ENCODE measurements at regions not wholly inside any gene's neighbourhood (a gene's known extent, or its start where the extent isn't known, plus 50 kb on each side); places are given as distances from the start of the nearest gene placed in this dataset.

- DNase-seq = no peak
These were observed 819.7 kb upstream of the ALCAM start for GRCh38 chr3:104547031-104547430.

DNA sequence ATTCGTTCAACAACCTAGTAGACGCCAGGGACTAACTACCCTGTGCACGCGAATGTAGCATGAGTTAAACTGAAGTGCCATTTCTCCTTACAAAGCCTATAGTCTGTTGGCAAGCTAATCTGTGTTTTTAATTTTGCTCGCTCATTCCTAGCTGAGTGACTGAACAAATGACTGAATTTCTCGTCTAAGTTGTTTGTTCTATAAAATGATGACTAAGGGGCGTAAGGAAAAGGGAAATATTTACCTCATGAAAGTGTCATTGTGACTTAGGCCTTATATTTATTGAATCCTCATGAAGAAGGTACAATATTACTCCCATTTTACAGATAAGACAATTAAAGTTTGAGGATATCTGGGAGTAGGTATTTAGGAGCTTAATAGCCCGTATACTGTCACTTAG, 818.3 kb upstream of the ALCAM start:
- no peak for DNase-seq

- DNase-seq = no peak
These were observed 817.5 kb upstream of the ALCAM start for GRCh38 chr3:104549099-104549714.

- DNase-seq = no peak
These were observed 813.6 kb upstream of the ALCAM start for GRCh38 chr3:104553121-104553520.

DNA sequence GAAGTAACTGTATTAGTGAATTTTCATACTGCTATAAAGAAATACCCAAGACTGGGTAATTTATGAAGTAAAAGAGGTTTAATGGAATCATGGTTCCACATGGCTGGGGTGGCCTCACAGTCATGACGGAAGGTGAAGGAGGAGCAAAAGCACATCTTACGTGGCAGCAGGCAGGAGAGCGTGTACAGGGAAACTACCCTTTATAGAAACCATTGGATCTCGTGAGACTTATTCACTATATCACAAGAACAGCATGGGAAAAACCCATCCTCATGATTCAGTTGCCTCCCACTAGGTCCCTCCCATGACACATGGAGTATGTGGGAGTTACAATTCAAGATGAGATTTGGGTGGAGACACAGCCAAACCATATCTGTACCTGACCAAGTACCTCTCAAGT, 812.3 kb upstream of the ALCAM start:
- no peak for DNase-seq

DNA sequence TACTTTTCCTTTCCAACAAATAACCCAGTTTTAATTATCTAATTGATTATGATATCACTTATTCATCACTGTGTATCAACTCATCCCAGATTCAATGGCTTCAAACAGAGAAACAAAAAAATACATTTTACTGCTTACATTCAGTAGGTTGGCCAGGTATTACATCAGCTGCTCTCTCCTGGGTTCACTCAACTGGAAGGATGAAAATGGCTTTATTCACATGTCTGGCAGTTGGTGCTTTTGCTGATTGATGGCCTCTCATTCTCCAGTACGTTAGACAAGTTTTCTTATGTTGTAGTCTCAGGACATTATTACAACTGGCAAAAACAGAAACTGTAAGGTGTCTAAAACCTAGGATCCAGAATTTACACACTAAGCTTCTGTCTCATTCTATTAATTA, 811.0 kb upstream of the ALCAM start:
- DNase-seq = no peak

DNA sequence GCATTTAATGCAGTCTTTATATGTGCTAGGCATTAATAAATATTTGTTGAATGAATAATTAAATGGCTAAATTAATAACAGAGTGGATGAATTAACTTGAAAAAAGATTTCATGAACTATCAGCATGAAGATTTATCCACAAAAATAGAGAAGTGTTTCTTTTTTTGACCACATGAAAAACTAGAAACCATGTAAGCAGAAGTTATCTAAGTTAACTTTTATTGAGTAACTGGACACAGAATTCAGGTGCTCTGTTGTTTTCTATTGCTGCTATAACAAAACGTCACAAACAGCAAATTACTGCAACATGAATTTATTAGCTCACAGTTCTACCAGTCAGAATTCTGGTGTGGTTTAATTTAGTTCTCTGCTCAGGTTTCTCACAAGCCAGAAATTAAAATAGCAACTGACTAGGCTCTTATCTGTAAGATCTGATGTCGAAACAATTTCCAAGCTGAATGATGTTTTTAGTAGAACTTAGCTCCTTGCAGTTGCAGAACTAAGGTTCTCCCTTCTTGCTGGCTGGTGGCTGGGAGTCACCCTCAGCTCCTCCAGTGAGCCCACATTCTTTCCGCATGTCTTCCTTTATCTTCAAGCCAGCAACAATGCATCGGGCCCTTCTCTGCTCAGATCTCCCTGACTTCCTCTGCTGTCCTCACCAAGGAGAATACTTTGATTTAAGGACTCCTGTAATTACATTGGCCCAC, 810.2 kb upstream of the ALCAM start:
- no peak for DNase-seq

GRCh38 chr3:104561324-104561723, 805.4 kb upstream of the ALCAM start:
- no peak for DNase-seq

- DNase-seq = peak; percentile 38
These were observed 802.6 kb upstream of the ALCAM start for GRCh38 chr3:104564045-104564643.

GRCh38 chr3:104566054-104566453, 800.7 kb upstream of the ALCAM start:
- DNase-seq = no peak

- DNase-seq = no peak
These were observed 791.1 kb upstream of the ALCAM start for GRCh38 chr3:104575634-104576033.

DNA sequence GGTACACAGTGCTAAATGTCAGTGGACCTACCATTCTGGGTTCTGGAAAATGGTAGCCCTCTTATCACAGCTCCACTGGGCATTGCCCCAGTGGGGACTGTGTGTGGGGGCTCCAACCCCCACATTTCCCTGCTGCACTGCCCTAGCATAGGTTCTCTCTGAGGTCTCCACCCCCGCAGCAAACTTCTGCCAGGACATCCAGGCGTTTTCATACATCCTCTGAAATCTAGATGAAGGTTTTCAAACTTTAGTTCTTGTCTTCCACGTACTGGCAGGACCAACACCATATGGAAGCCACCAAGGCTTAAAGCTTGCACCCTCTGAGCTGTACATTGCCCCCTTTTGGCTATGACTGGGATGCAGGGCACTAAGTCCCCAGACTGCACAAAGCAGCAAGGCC, 788.2 kb upstream of the ALCAM start:
- DNase-seq = no peak

- DNase-seq = no peak
These were observed 784.6 kb upstream of the ALCAM start for GRCh38 chr3:104582092-104582491.

DNA sequence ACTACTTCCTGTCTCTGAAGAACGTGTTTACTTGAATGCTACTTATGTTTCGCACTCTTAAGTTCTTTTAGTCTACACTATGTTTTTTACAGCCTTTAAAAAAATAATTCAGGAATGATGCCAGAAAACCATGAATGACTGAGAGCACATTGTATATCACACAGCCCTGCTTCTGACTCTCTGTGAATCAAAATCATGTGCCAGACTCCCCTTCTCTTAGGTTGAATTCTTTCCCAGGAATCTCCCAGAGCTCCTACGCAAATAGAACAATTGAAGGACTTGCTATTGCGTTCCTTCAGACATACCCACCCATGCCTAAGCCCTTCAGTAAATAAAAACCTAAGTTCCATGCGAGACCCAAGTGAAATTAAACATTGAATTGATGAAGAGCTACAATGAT, 782.0 kb upstream of the ALCAM start:
- no peak for DNase-seq

DNA sequence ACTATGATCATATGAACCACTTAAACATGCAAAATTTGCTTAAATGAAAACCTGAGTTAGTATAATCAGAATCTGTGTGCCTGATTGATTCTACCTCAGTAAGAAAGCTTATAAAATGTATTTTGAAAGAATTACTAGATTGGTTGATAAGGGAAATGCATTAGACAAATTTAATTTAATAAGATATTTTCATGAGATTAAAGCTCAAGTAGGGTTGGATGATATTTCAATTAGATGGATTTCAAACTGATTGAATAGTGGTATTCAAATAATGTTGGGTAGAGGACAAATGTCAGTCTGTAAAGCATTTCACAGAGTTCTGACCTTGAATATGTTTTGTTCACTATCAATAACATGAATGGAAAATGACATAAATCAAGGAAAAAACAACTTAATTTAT, 780.4 kb upstream of the ALCAM start:
- no peak for DNase-seq

DNA sequence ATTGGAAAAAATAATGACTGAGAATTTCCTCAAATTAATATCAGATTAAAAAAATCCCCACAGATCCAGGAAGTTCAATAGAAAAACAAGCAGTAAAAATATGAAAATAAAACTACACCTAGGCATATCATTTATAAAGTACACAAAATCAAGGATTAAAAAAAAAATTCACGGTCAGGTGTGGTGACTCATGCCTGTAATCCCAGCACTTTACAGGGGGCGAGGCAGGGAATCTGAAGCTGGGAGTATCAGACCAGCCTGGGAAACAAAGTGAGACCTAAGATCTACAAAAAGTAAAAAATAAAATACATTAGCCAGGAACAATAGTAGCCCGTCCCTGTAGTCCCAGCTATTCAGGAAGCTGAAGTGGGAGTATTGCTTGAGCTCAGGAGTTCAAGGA, 778.3 kb upstream of the ALCAM start:
- no peak for DNase-seq

DNA sequence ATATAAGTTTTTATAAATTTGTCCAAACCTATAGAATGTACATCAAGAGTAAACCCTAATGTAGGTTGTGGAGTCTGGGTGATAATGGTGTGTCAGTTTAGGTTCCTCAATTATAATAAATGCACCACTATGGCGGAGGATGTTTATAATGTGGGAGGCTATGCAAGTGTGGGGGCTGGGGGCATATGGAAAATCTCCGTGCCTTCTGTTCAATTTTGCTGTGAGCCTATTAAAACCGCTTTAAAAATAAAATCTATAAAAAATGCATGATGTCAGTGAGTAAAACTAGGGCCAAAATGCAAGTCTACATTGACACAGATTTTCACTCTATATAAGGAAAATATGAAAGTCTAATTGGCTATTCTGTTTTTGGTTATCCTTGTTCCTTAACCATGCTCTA, 774.9 kb upstream of the ALCAM start:
- no peak for DNase-seq

GRCh38 chr3:104594491-104594890, 772.2 kb upstream of the ALCAM start:
- DNase-seq = no peak

DNA sequence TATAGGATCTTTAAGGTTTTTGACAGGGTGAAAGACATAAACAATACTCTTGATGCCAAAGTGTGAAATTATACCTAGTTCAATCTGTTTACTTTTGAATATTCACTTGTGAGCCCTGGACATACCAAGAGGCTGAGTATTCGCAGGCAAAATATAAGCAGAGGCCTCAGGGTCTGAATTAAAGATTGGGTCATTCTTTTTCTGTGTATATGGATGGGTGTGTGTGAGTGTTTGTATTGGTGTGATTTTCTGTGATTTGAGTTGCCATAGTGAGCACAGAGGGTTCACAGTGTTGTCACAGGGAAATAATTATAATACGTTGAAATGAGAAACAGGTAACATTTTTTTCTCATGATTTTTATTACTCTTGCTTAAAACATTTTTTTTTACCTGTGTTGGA, 770.7 kb upstream of the ALCAM start:
- no peak for DNase-seq

- DNase-seq = peak; percentile 34
These were observed 770.2 kb upstream of the ALCAM start for GRCh38 chr3:104596551-104596950.

DNA sequence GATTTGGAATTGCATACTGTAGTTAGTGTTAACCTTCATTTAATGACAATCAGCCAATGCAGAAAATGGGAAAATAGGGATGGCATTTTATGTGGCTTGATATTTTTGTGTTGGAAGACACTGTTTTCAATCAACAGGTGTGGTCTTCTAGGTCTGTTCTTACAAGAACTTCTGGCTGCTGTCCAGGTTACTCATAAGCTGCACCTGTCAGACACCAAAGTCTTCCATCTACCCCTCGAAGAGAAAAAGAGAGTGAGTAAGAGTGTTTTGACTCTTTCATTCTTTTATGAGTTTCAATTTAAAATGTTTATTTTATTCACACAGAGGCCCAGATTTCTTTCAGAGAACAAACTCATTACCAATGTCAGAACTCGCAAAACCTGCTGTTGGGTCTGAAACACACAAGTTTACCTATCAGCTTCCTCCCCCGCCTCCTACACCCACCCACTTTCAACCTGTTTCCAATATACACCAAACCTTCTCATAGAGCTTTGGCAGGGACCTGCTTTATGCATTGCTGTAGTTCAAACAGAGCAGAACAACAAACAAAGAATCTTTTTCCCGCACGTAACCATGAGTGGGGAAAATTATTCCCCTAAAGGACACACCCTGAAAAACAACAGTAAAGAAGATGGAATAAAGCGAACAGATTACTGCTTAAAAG, 767.7 kb upstream of the ALCAM start:
- DNase-seq = peak; percentile 46

GRCh38 chr3:104604326-104605010, 762.2 kb upstream of the ALCAM start:
- DNase-seq = no peak

DNA sequence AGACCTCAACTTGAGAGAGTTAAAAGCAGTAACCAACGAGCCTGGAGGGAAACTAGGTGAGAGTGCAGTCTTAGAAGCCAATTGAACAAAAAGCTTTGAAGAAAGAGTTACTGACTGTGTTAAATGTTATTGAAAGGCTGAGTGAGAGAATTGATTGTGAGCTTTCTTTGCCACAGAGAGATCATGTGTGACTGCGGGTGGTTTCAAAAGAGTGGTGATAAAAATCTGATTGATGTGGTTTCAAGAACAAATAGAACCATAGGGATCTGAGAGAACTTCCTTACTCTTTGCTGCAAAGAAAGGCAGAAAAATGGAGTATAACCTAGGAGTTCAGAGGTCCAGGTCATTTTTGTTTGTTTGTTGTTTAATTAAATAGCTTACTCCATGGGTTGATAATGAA, 759.9 kb upstream of the ALCAM start:
- no peak for DNase-seq
